ENCODE measurements at regions not wholly inside any gene's neighbourhood (a gene's known extent, or its start where the extent isn't known, plus 50 kb on each side); places are given as distances from the start of the nearest gene placed in this dataset.

- TF ChIP-seq CTCF (IDR thresholded peaks at IDR 0.05) (no peak), POLR2A (IDR thresholded peaks at IDR 0.05) (no peak)
These were observed 297.9 kb upstream of the ARGLU1 start for GRCh38 chr13:106865716-106866440.

Measured in breast epithelium (tissue), 3 donors.